HL-60 (cell line): ENCODE measurements at regions not wholly inside any gene's neighbourhood (a gene's known extent, or its start where the extent isn't known, plus 50 kb on each side); places are given as distances from the start of the nearest gene placed in this dataset.

ENCODE experiments used
- DNase-seq, 2 experiments: peaks; one replicate each; pipeline ENCODE4 v3.0.0-alpha.2; 2010 to 2020; ENCODE audit warnings: low read depth in 1 of 2, low spot score in 1 of 2
- H3K27ac ChIP-seq: fragments of 250-450 bp; sonication (Bioruptor Pico); replicated peaks from 2 replicates; pipeline ENCODE4 v1.5.1; 2020; ENCODE audit warnings: mild to moderate bottlenecking, moderate library complexity
- H3K27me3 ChIP-seq: fragments of 250-450 bp; sonication (Bioruptor Pico); 2 replicates; pipeline ENCODE4 v1.5.1; 2021; ENCODE audit warnings: mild to moderate bottlenecking, moderate library complexity; ENCODE audit not compliant: insufficient read depth, poor library complexity, severe bottlenecking
- H3K4me3 ChIP-seq: replicated peaks from 2 replicates; pipeline ENCODE4 v1.5.1; 2011; ENCODE audit warnings: mild to moderate bottlenecking, control low read depth, low read length; ENCODE audit not compliant: insufficient read depth
- GABPA ChIP-seq: IDR thresholded peaks from 2 replicates; pipeline ENCODE4 v1.6.1; 2012; ENCODE audit warnings: low read depth
- POLR2AphosphoS5 ChIP-seq: IDR thresholded peaks from 2 replicates; pipeline ENCODE4 v1.6.1; 2012; ENCODE audit warnings: low read depth
- SPI1 ChIP-seq: IDR thresholded peaks from 2 replicates; pipeline ENCODE4 v1.6.1; 2012; ENCODE audit warnings: low read depth, mild to moderate bottlenecking, borderline replicate concordance
- TF ChIP-seq, protein P1 (sequence below): IDR thresholded peaks from one replicate; pipeline ENCODE4 v1.5.1; 2011; ENCODE audit warnings: low read length, control low read depth, inconsistent platforms; ENCODE audit not compliant: insufficient read depth
- TF ChIP-seq, protein P2 (sequence below): IDR thresholded peaks from 2 replicates; pipeline ENCODE4 v1.6.1; 2012; ENCODE audit warnings: low read depth; ENCODE audit not compliant: insufficient replicate concordance

DNA sequence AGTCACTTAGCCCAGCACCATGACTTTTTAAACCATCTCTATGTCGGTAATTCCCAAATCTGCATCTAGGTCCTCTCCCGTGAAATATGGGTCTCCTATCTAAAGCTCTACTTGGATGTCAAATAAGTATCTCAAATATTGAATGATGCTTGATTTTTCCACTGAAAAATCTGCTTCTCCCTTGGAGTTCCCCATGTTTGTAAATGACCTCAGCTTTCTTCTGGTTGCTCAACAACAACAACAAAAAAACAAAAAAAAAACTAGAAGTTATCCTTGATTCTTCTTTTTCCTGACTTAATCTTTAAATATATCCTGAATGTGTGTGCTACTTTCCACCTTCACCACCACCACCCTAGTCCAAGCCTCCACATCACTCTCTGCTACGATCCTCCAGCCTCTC is 307.5 kb upstream of the UBE2E2 start:
- Histone ChIP-seq H3K4me3 (no peak overlapping the region), H3K27me3 (peaks cover 3% of the 10 kb centered on the region), H3K27ac (no peak overlapping the region)
- no peak for DNase-seq
- TF ChIP-seq GABPA = no peak
- no peak for TF ChIP-seq POLR2AphosphoS5
- TF ChIP-seq SPI1 = no peak
- TF ChIP-seq, protein P1, sequence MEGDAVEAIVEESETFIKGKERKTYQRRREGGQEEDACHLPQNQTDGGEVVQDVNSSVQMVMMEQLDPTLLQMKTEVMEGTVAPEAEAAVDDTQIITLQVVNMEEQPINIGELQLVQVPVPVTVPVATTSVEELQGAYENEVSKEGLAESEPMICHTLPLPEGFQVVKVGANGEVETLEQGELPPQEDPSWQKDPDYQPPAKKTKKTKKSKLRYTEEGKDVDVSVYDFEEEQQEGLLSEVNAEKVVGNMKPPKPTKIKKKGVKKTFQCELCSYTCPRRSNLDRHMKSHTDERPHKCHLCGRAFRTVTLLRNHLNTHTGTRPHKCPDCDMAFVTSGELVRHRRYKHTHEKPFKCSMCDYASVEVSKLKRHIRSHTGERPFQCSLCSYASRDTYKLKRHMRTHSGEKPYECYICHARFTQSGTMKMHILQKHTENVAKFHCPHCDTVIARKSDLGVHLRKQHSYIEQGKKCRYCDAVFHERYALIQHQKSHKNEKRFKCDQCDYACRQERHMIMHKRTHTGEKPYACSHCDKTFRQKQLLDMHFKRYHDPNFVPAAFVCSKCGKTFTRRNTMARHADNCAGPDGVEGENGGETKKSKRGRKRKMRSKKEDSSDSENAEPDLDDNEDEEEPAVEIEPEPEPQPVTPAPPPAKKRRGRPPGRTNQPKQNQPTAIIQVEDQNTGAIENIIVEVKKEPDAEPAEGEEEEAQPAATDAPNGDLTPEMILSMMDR = no peak
- TF ChIP-seq, protein P2, sequence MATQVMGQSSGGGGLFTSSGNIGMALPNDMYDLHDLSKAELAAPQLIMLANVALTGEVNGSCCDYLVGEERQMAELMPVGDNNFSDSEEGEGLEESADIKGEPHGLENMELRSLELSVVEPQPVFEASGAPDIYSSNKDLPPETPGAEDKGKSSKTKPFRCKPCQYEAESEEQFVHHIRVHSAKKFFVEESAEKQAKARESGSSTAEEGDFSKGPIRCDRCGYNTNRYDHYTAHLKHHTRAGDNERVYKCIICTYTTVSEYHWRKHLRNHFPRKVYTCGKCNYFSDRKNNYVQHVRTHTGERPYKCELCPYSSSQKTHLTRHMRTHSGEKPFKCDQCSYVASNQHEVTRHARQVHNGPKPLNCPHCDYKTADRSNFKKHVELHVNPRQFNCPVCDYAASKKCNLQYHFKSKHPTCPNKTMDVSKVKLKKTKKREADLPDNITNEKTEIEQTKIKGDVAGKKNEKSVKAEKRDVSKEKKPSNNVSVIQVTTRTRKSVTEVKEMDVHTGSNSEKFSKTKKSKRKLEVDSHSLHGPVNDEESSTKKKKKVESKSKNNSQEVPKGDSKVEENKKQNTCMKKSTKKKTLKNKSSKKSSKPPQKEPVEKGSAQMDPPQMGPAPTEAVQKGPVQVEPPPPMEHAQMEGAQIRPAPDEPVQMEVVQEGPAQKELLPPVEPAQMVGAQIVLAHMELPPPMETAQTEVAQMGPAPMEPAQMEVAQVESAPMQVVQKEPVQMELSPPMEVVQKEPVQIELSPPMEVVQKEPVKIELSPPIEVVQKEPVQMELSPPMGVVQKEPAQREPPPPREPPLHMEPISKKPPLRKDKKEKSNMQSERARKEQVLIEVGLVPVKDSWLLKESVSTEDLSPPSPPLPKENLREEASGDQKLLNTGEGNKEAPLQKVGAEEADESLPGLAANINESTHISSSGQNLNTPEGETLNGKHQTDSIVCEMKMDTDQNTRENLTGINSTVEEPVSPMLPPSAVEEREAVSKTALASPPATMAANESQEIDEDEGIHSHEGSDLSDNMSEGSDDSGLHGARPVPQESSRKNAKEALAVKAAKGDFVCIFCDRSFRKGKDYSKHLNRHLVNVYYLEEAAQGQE = no peak

- DNase-seq = no peak
- no peak overlapping the region for H3K4me3 ChIP-seq
- TF ChIP-seq, protein P2 = no peak
- TF ChIP-seq, protein P1 = no peak
- TF ChIP-seq SPI1 = no peak
- TF ChIP-seq POLR2AphosphoS5 = no peak
- TF ChIP-seq GABPA = no peak
- H3K27ac ChIP-seq = no peak overlapping the region
- H3K27me3 ChIP-seq = no peaks in the 10 kb centered on the region
Measured at GRCh38 chr3:22898558-22898957, 304.6 kb upstream of the UBE2E2 start.

GRCh38 chr3:22899441-22899840 is 303.7 kb upstream of the UBE2E2 start:
- Histone ChIP-seq H3K27me3 (no peaks in the 10 kb centered on the region), H3K4me3 (no peak overlapping the region), H3K27ac (no peak overlapping the region)
- DNase-seq = no peak
- TF ChIP-seq SPI1 = no peak
- TF ChIP-seq, protein P2 = no peak
- TF ChIP-seq, protein P1 = no peak
